GM12878 (cell line): ENCODE measurements at regions not wholly inside any gene's neighbourhood (a gene's known extent, or its start where the extent isn't known, plus 50 kb on each side); places are given as distances from the start of the nearest gene placed in this dataset.

ENCODE experiments used
- ATAC-seq: fragments of 200-7000 bp; cut with Tn5 transposase; 3 replicates; pipeline ENCODE4 v1.9.1; 2020; ENCODE audit warnings: mild to moderate bottlenecking, moderate library complexity
- BruUV-seq: library from RNA; stranded (reverse); fragments of 400-500 nt; replicated peaks from 2 replicates; lab custom pipeline; 2021; lab: Mats Ljungman, UMichigan
- CTCF ChIA-PET: fragments of 300-600 bp; sonication (Branson Sonifier 250); formaldehyde crosslinking; extraction: SDS; loops from one replicate; lab custom pipeline; 2021; ENCODE audit warnings: inconsistent platforms; lab: Yijun Ruan, JAX
- POLR2A ChIA-PET: fragments of 350-600 bp; formaldehyde crosslinking; extraction: SDS; loops from one replicate; lab custom pipeline; 2021; ENCODE audit warnings: inconsistent platforms; lab: Charles Lee
- RAD21 ChIA-PET: fragments of 300-600 bp; sonication (Branson Sonifier 250); formaldehyde crosslinking; loops from one replicate; lab custom pipeline; 2023; ENCODE audit warnings: antibody characterized with exemption; ENCODE audit not compliant: unreplicated experiment; lab: Charles Lee
- SMC1A ChIA-PET: fragments of 300-600 bp; sonication (Branson Sonifier 250); formaldehyde crosslinking; loops from one replicate; lab custom pipeline; 2023; ENCODE audit not compliant: unreplicated experiment, uncharacterized antibody; lab: Charles Lee
- DNase-seq: peaks from one replicate; pipeline ENCODE4 v3.0.0-alpha.2; 2011; ENCODE audit warnings: low read depth, low spot score
- FAIRE-seq: peaks from 3 replicates; lab custom pipeline; 2011; peaks lifted over from hg19 to GRCh38; lab: Jason Lieb, UNC
- H2AFZ ChIP-seq: 2 replicates; pipeline ENCODE4 v1.6.0; 2011; ENCODE audit warnings: low read depth, low read length, control low read depth; ENCODE audit not compliant: control insufficient read depth
- H3K27ac ChIP-seq: 2 replicates; pipeline ENCODE4 v1.5.1; 2011; ENCODE audit warnings: control low read depth; ENCODE audit not compliant: control insufficient read depth, insufficient read depth
- H3K27me3 ChIP-seq, 2 experiments: replicated peaks in 1 of 2; 2 replicates each; pipeline versions ENCODE4 v1.6.0 to v1.6.1; 2011; ENCODE audit warnings: low read length in 1 of 2; ENCODE audit not compliant: control insufficient read depth in 2 of 2, insufficient read depth in 2 of 2
- H3K36me3 ChIP-seq, 2 experiments: 2 replicates each; pipeline ENCODE4 v1.5.1; 2011; ENCODE audit warnings: low read length in 1 of 2; ENCODE audit not compliant: control insufficient read depth in 2 of 2, insufficient read depth in 2 of 2
- H3K4me1 ChIP-seq: 2 replicates; pipeline ENCODE4 v1.6.1; 2011; ENCODE audit warnings: mild to moderate bottlenecking, low read length, moderate library complexity, mixed read lengths; ENCODE audit not compliant: control insufficient read depth, insufficient read depth
- H3K4me2 ChIP-seq: 2 replicates; pipeline ENCODE4 v1.6.0; 2011; ENCODE audit warnings: control low read depth; ENCODE audit not compliant: control insufficient read depth, insufficient read depth
- H3K4me3 ChIP-seq: fragments of 200-600 bp; sonication (generic); 2 replicates; pipeline ENCODE4 v1.5.1; 2016
- H3K79me2 ChIP-seq: 2 replicates; pipeline ENCODE4 v1.6.0; 2011; ENCODE audit warnings: low read length; ENCODE audit not compliant: control insufficient read depth, insufficient read depth
- H3K9ac ChIP-seq: 2 replicates; pipeline ENCODE4 v1.8.0; 2011; ENCODE audit warnings: low read length, control low read depth, mixed read lengths; ENCODE audit not compliant: control insufficient read depth, insufficient read depth
- H3K9me3 ChIP-seq: replicated peaks from 3 replicates; pipeline ENCODE4 v1.5.1; 2011; ENCODE audit warnings: mild to moderate bottlenecking, low read length; ENCODE audit not compliant: control insufficient read depth, insufficient read depth
- H4K20me1 ChIP-seq: 2 replicates; pipeline ENCODE4 v1.6.0; 2011; ENCODE audit not compliant: control insufficient read depth, insufficient read depth
- CEBPB ChIP-seq, 2 experiments: fragments of 150-350 bp in 1 of 2; IDR thresholded peaks; 2 replicates each; pipeline ENCODE4 v1.6.1; 2012 to 2014; ENCODE audit warnings: low read depth in 2 of 2, low read length in 2 of 2, borderline replicate concordance in 1 of 2, inconsistent platforms in 1 of 2
- CUX1 ChIP-seq: IDR thresholded peaks from 2 replicates; pipeline ENCODE4 v1.6.1; 2012; ENCODE audit warnings: improper control_type of control experiment, low read depth, low read length; ENCODE audit not compliant: insufficient replicate concordance
- NFYA ChIP-seq: IDR thresholded peaks from 2 replicates; pipeline ENCODE4 v1.6.1; 2011; ENCODE audit warnings: low read depth, mild to moderate bottlenecking, low read length, improper control_type of control experiment, borderline replicate concordance
- NKRF ChIP-seq: fragments of 450-650 bp; conservative IDR thresholded peaks from 2 replicates; pipeline ENCODE4 v1.6.1; 2017; ENCODE audit warnings: mild to moderate bottlenecking, moderate library complexity
- RELA ChIP-seq: fragments of 450-650 bp; IDR thresholded peaks from 2 replicates; pipeline ENCODE4 v1.8.0; 2014; ENCODE audit warnings: borderline replicate concordance; ENCODE audit not compliant: partially characterized antibody
- SIX5 ChIP-seq: IDR thresholded peaks from 2 replicates; pipeline ENCODE4 v1.6.1; 2011; ENCODE audit warnings: mild to moderate bottlenecking, low read depth, low read length, moderate library complexity; ENCODE audit not compliant: severe bottlenecking
- SMARCA5 ChIP-seq: fragments of 450-650 bp; IDR thresholded peaks from 2 replicates; pipeline ENCODE4 v1.6.1; 2017; ENCODE audit warnings: mild to moderate bottlenecking
- ZBTB40 ChIP-seq: fragments of 450-650 bp; IDR thresholded peaks from 2 replicates; pipeline ENCODE4 v1.6.1; 2016; ENCODE audit warnings: mild to moderate bottlenecking, moderate library complexity, borderline replicate concordance
- WGBS: methylation state at CpG from one replicate; pipeline ENCODE4 v1.1.6; 2016; ENCODE audit warnings: low lambda C conversion rate; ENCODE audit not compliant: insufficient replicate concordance, insufficient coverage; ENCODE audit errors: missing lambda C conversion rate; 5-methylcytosine and 5-hydroxymethylcytosine counted together
- in situ Hi-C: fragments of 300-500 bp; cut with MboI; formaldehyde crosslinking; loops from 9 replicates; pipeline ENCODE4 v1.14.3; 2018; ENCODE audit warnings: mixed read lengths
- intact Hi-C: fragments of 100-400 bp; cut with micrococcal nuclease; formaldehyde crosslinking; loops from one replicate; pipeline ENCODE4 v1.14.2; 2022; ENCODE audit not compliant: unreplicated experiment

- ATAC-seq = no peak
- intact Hi-C loops = no loop called here
- Histone ChIP-seq H3K27me3 (no peaks in the 10 kb centered on the region; a peak in 1 of 4 replicates), H3K9ac (no peak overlapping the region), H3K36me3 (no peaks in the 10 kb centered on the region), H2AFZ (no peak overlapping the region), H3K4me3 (no peak overlapping the region), H3K79me2 (no peaks in the 10 kb centered on the region), H4K20me1 (no peaks in the 10 kb centered on the region), H3K9me3 (no peaks in the 10 kb centered on the region), H3K27ac (no peak overlapping the region), H3K4me2 (no peak overlapping the region), H3K4me1 (peaks cover 8% of the 10 kb centered on the region)
- BruUV-seq = no TSS peak
- WGBS = 12% methylated on average over 3 of the region's 3 CpGs
- in situ Hi-C loops = no loop called here
- DNase-seq = no peak
- RAD21 ChIA-PET = no interaction called here
- SMC1A ChIA-PET = no interaction called here
- FAIRE-seq = no peak
- CTCF ChIA-PET = no interaction called here
- POLR2A ChIA-PET = no interaction called here
- TF ChIP-seq NFYA (no peak), SMARCA5 (no peak), CEBPB (IDR thresholded peaks at IDR 0.05; ENCODE audit: borderline replicate concordance in 1 of 2, low read depth in 2 of 2, low read length in 2 of 2) (no peak), SIX5 (no peak), NKRF (no peak), CUX1 (no peak), ZBTB40 (no peak), RELA (no peak)
These were observed 112.5 kb upstream of the SLC44A1 start for GRCh38 chr9:105131981-105132380.
